Keratinocyte (primary cell): ENCODE measurements at regions not wholly inside any gene's neighbourhood (a gene's known extent, or its start where the extent isn't known, plus 50 kb on each side); places are given as distances from the start of the nearest gene placed in this dataset.

ENCODE experiments used
- EZH2 ChIP-seq: IDR thresholded peaks from one replicate; pipeline ENCODE4 v1.6.1; 2012; ENCODE audit warnings: inconsistent platforms, mild to moderate bottlenecking, low read length, moderate library complexity
- TF ChIP-seq, protein P1 (sequence below), 3 experiments: IDR thresholded peaks in 1 of 3; conservative IDR thresholded peaks in 1 of 3; optimal IDR thresholded peaks in 1 of 3; 2 replicates in 2 of 3; 3 replicates in 1 of 3; pipeline versions ENCODE3 to v1.5.1; 2011; ENCODE audit warnings: low read length in 3 of 3, mild to moderate bottlenecking in 3 of 3, moderate library complexity in 2 of 3, control low read depth in 1 of 3, inconsistent platforms in 1 of 3; ENCODE audit not compliant: insufficient read depth in 2 of 3; ENCODE audit errors: extremely low read depth in 1 of 3

DNA sequence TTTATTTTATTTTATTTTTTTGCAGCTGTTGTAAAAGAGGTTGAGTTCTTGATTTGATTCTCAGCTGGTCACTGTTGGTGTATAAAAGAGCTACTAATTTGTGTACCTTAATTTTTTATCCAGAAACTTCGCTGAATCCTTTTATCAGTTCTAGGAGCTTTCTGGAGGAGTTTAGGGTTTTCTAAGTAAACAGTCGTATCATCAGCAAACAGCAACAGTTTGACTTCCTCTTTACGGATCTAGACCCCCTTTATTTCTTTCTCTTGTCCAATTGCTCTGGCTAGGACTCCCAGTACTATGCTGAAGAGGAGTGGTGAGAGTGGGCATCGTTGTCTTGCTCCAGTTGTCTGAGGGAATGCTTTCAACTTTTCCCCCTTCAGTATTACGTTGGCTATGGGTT, 165.8 kb upstream of the KCNMB2 start:
- TF ChIP-seq, protein P1, sequence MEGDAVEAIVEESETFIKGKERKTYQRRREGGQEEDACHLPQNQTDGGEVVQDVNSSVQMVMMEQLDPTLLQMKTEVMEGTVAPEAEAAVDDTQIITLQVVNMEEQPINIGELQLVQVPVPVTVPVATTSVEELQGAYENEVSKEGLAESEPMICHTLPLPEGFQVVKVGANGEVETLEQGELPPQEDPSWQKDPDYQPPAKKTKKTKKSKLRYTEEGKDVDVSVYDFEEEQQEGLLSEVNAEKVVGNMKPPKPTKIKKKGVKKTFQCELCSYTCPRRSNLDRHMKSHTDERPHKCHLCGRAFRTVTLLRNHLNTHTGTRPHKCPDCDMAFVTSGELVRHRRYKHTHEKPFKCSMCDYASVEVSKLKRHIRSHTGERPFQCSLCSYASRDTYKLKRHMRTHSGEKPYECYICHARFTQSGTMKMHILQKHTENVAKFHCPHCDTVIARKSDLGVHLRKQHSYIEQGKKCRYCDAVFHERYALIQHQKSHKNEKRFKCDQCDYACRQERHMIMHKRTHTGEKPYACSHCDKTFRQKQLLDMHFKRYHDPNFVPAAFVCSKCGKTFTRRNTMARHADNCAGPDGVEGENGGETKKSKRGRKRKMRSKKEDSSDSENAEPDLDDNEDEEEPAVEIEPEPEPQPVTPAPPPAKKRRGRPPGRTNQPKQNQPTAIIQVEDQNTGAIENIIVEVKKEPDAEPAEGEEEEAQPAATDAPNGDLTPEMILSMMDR (optimal IDR thresholded peaks at IDR 0.05 in 1 of 3, IDR thresholded peaks at IDR 0.05 in 1 of 3, conservative IDR thresholded peaks at IDR 0.05 in 1 of 3; ENCODE audit: extremely low read depth in 1 of 3, insufficient read depth in 2 of 3, low read length in 3 of 3), result no peak
- TF ChIP-seq EZH2, result no peak
